ENCODE measurements at regions not wholly inside any gene's neighbourhood (a gene's known extent, or its start where the extent isn't known, plus 50 kb on each side); places are given as distances from the start of the nearest gene placed in this dataset.

DNA sequence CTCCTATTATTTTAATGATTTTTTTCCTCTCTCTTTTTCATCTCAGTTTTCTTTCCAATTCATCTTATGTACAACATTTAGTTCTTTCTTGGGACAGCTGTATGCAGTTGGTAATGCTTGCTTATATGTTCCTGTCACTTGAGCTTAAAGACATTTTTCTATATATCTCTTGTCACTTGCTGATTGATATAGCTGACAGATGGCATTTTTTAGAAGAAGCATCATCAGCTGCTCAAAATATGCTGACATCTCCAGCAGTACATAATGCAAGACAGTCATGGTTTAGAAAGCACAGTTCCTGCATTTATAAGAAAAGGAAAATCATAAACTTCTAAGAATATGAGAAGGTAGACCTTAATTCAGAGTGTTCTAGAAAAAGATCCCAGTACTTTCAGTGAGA is 56.5 kb downstream of the DCAF8L1 start:
- DNase-seq (ENCODE audit: extremely low read depth in 1 of 11, low read depth in 9 of 11, low spot score in 4 of 11), result no peak

DNA sequence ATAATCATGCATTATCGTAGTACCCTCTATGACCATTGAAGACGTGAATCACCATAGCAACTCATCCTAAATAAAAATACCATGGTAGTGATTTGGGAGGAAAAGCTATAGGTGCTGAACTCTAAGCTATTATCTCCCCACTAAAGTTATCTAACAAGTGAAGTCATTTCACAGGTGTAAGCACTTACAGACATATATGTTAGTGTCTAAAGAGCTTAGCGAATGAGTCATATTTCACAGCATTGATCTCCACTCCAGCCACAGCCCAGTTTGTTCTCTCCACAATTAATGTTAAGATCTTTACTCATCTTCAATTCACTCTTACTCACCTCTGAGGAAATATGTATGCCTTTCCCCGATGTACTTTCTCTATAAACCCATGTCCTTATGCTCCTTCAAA is 57.0 kb downstream of the DCAF8L1 start:
- no peak for DNase-seq (ENCODE audit: extremely low read depth in 1 of 11, low read depth in 9 of 11, low spot score in 4 of 11)

DNA sequence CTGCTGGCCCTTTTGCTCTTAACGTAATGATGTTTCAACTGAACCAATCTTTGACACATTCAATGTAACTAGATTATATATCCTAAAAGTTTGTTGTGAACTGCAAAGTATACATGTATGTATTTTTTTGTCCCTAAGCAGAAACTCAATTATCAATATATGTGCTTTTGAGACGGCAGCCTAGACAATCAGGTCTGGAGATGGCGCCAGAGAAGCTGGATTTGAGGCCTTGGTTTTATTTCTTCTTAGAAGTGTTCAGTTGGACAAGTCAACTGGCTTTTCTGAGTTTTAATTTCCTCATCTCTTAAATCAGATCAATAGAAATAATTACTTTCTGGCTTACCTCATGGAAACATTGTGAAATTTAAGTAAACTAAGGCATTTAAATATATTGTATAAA is 62.5 kb downstream of the DCAF8L1 start:
- no peak for DNase-seq (ENCODE audit: extremely low read depth in 1 of 11, low read depth in 9 of 11, low spot score in 4 of 11)

DNA sequence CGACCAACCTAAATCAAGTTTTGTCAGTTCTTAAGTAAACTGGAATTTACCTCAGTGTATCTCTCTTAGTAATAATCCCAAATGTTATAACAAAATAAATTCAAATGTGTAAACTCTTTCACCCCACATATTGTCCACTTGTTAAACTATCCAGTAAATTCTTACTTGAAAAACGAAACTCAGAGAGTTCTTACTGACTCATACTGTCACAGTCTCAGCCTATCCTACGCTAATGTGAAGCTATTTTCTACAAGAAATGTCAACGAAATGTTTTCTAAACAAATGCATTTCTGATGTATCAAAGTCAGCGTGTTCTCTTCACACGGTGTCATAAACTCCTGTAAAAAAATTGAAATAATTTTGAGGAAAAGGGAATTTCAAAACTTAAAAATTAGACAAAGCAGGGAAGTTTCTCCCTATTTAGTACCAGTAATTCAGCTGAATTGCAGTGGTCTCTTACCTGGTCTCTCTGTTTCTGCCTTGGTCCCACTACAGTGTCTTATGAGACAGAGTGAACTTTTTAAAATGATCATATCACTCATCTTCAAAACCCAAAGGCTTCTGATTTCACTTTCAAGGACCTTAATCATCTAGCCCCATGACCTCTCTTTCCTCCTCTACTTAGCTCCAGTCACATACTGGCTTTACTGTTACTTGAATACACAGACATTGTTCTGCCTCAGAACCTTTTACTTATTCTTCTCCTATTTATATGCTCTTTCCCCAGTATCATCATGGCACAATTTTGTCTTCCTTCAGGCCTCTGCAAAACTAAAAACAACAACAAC is 63.3 kb downstream of the DCAF8L1 start:
- DNase-seq (ENCODE audit: extremely low read depth in 1 of 11, low read depth in 9 of 11, low spot score in 4 of 11), result no peak

DNA sequence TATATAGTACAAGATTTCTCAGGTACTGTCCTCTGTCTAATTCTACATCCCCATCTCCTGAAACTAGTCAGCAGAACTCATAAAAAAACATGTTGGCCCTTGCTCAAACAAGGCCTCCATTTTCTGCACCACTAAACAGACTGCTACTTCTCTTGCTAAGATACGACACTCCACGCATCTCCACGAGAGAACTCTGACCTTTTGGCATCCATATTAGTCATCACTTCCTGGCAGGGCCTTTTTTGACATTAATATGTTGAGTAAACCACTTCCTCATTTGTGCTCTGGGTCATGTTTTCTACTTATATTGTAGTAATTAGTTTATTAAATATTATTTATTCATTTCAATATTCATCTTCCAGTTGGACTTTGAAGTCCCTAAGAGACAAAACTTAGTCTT is 65.6 kb downstream of the DCAF8L1 start:
- peak in 1 of 11 donors; percentile 21 for DNase-seq (ENCODE audit: extremely low read depth in 1 of 11, low read depth in 9 of 11, low spot score in 4 of 11)

DNA sequence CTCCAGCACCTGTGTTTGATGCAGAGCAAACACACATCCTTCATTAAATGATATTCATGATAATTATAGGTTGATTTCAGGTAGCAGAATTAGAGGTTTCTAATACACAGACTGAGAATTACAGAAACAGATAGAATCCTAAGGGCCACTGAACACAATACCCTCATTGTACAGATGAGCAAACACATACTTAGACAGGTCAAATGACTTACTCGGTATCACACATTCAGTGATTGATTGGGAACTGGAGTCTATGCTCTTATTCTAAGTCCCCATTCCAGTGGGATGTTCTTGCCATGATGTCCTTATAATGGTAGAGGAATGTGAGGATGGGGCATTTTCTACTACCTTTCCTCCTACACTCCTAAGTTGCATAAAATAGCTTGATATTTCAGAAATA is 70.8 kb downstream of the DCAF8L1 start:
- no peak for DNase-seq (ENCODE audit: extremely low read depth in 1 of 11, low read depth in 9 of 11, low spot score in 4 of 11)

DNA sequence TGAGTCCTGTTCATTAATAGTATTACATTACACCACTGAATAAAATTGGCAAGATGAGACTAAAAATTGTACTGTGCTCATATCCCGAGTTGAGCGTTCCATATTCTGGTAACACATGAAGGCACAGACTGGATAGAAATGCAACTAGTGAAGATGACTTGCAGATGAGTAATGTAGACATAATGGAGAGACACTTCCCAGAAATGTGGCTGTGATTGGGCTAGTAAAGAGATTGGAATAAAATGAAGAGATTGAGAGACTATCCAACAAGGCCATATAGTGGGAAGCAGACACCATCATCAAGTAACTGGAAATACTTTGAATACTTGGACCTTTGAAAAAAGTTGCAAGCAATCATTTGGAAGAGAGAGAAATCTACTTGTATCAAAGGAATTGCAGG is 77.3 kb downstream of the DCAF8L1 start:
- DNase-seq (ENCODE audit: extremely low read depth in 1 of 11, low read depth in 9 of 11, low spot score in 4 of 11), result no peak

DNA sequence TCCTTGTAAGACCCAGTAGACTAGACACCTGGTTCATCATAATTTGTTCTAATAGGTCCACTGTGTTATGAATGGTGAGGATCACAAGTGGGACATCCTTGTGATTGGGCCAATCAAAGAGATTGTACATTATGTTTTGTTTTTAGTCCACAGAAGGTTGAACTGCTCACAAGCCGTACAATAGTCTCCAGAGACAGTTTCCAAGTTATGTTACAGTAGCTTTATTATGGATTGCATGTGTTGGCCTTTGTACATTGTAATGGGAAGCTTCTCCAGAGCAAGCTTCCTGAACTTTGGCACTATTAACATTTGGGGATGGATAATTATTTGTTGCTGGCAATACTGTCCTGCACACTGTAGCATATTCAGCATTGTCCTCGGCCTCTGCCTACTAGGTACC is 86.1 kb downstream of the MAGEB10 start:
- DNase-seq (ENCODE audit: extremely low read depth in 1 of 11, low read depth in 9 of 11, low spot score in 4 of 11), result no peak

DNA sequence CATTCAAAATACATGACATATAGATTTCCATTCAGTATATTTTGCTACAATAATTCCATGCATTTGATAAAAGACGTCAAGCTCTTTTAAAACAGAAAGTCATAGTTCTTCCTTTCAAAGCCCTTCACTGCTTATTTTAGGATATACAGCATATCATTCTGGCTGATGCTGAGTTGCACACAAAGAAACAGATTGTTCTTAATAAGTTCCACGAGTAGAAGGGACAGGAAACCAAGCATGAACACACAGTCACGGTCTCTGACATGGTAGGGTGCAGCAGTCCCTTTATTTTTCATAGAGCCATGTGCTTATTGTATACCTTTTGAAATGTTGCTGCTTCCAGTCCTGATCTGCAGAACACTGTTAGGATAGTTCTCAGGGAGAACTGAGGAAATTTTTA is 85.4 kb downstream of the MAGEB10 start:
- DNase-seq (ENCODE audit: extremely low read depth in 1 of 11, low read depth in 9 of 11, low spot score in 4 of 11), result no peak

DNA sequence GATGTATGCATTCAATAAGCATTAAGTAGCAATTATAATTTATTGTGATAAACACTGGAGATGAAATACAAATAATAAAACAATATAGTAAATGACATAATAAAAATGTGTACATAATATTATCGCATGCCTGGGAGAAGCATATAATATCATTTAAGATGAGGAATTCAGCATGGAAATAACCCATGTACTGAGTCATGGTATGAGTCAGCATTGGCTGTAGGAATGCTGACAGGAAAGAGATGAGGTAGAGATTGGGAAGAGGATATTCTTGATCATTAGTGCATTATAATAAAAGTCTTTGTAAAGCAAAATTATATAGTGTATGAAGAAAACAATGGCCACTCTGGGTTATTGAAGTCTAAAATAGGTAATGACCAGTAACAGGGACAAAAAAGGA is 82.8 kb downstream of the MAGEB10 start:
- no peak for DNase-seq (ENCODE audit: extremely low read depth in 1 of 11, low read depth in 9 of 11, low spot score in 4 of 11)

DNA sequence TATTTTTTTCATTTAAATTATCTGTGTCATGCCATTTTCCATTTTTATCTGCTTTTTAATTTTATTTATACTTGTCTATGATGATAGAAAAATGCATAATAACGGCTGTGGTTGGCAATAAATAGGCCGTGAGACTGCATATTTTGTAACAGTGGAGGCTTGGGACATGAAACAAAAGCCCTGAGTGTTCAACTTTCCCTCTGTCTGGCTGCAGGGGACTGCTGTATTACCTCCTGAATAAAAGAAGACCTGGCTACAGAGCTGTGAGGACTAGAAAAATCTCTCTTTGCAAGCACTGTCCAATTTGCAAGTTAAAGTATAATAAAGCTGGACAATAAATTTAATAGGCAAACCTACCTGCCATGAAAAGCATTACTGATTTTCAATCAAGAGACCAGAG is 82.1 kb downstream of the MAGEB10 start:
- no peak for DNase-seq (ENCODE audit: extremely low read depth in 1 of 11, low read depth in 9 of 11, low spot score in 4 of 11)

DNA sequence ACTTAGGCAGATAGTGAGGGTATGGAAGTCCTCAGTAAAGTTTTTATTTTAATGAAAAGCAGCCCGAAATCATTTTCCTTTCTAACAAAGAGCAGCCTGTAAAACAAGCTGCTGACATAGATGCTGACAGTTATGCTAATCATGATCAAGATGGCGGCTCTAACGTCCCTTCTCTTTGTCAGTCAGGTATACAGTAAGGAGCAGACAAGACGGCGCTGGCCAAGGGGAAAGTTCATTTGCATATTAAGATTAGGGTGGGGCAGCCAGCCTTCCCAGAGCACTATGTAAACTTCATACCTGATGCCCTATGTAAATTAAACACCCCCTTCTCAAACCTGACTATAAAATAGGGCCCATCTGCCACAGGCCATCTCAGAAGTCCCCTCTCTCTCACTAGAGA is 76.9 kb downstream of the MAGEB10 start:
- DNase-seq (ENCODE audit: extremely low read depth in 1 of 11, low read depth in 9 of 11, low spot score in 4 of 11), result no peak

DNA sequence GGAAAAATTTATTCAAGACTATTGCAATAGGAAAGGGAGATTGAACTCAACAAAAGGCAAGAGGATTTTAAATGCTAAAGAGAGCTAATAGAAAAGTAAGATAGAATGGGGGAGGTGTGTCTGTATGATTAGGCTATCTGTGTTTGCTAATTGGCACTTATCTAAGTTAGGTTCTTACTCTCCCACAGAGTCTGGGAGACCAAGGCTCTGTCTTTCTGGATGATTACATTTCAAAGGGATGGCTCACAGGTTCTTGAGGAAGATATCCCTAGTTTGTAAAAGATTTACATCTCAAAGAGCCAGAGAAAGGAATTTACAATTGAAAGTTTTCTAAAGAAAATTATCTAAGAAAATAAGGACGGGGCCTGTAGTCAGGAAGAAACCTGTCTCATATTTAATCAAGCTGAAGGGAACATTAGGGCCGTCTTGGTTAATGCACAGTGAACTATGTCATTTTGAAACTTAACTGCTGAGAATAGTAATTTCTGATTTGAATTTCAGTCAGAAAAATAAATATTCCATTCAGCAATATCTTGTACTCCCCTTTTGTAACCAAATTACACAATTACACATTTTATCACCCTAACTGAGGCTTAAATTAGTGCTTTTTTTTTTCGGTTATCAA is 75.8 kb downstream of the MAGEB10 start:
- no peak for DNase-seq (ENCODE audit: extremely low read depth in 1 of 11, low read depth in 9 of 11, low spot score in 4 of 11)

DNA sequence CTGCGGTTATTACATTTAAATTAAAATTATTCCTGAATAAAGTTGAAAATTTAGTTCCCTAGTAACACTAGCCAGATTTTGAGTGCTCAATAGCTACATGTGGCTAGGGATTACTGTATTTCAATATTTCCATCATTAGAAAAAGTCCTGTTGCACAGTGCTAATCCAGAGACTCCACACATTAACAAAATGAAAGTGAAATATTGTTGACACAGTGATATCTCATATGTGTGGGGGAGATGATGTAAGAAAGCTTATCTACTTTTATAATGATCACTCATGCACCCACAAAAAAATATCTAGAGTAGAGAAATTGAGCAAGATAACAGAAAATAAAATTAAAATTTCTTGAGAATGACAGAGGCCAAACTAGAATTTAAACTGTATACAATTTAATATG is 74.9 kb downstream of the MAGEB10 start:
- DNase-seq (ENCODE audit: extremely low read depth in 1 of 11, low read depth in 9 of 11, low spot score in 4 of 11), result no peak

DNA sequence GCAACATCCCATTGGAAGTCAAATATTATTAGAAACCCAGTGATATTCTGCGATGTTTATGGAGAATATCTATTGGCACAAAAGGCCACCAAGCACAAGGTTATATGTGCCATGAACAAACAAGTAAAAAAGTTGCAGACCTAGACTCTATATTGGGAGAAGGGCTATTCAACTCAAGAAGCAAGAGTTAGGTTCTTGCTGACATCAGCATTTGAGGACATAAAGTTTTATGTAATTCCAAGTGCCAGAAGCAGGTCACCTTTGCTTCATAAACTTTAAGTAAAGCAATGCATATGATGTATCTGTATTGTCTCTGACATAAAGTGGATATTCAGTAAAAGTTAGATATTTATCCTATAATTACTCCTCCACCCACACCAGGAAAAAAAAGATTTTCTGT is 71.1 kb downstream of the MAGEB10 start:
- DNase-seq (ENCODE audit: extremely low read depth in 1 of 11, low read depth in 9 of 11, low spot score in 4 of 11), result no peak
